A673 (cell line): ENCODE measurements at regions not wholly inside any gene's neighbourhood (a gene's known extent, or its start where the extent isn't known, plus 50 kb on each side); places are given as distances from the start of the nearest gene placed in this dataset.

Source experiments
- BruUV-seq: library from RNA; stranded (reverse); fragments of 400-500 nt; replicated peaks from 2 replicates; lab custom pipeline; 2021; lab: Mats Ljungman, UMichigan
- CTCF ChIA-PET: fragments of 300-600 bp; sonication (Branson Sonifier 250); formaldehyde crosslinking; loops from one replicate; lab custom pipeline; 2022; ENCODE audit warnings: antibody characterized with exemption; lab: Charles Lee
- POLR2A ChIA-PET: fragments of 300-600 bp; sonication (Branson Sonifier 250); formaldehyde crosslinking; loops from one replicate; lab custom pipeline; 2022; ENCODE audit warnings: antibody characterized with exemption; ENCODE audit not compliant: low non-redundant PET; lab: Charles Lee
- DNase-seq: peaks from one replicate; pipeline ENCODE4 v3.0.0-alpha.2; 2015; ENCODE audit warnings: low spot score
- H3K27ac ChIP-seq: fragments of 200-600 bp; sonication (generic); 2 replicates; pipeline ENCODE4 v1.5.1; 2016; ENCODE audit warnings: mixed run types, low read depth, mild to moderate bottlenecking, mixed read lengths, antibody characterized with exemption, low read length; ENCODE audit not compliant: poor library complexity, severe bottlenecking
- H3K27me3 ChIP-seq: fragments of 200-600 bp; sonication (generic); replicated peaks from 2 replicates; pipeline ENCODE4 v1.6.1; 2017; ENCODE audit warnings: mixed run types, low read depth, mild to moderate bottlenecking, mixed read lengths, antibody characterized with exemption, low read length; ENCODE audit not compliant: insufficient read depth, poor library complexity
- H3K36me3 ChIP-seq: fragments of 200-600 bp; sonication (generic); 2 replicates; pipeline ENCODE4 v1.6.1; 2016; ENCODE audit warnings: mixed run types, mild to moderate bottlenecking, mixed read lengths, antibody characterized with exemption, low read length; ENCODE audit not compliant: insufficient read depth, poor library complexity, severe bottlenecking
- H3K4me1 ChIP-seq: fragments of 200-600 bp; sonication (generic); 2 replicates; pipeline ENCODE4 v1.6.1; 2017; ENCODE audit warnings: mixed run types, mild to moderate bottlenecking, mixed read lengths, antibody characterized with exemption, low read length; ENCODE audit not compliant: insufficient read depth, poor library complexity, severe bottlenecking
- H3K4me3 ChIP-seq: fragments of 200-600 bp; sonication (generic); 2 replicates; pipeline ENCODE4 v1.5.1; 2016; ENCODE audit warnings: low read depth, mixed run types, mild to moderate bottlenecking, mixed read lengths, low read length; ENCODE audit not compliant: poor library complexity, severe bottlenecking
- H3K9me3 ChIP-seq: fragments of 200-600 bp; sonication (generic); 2 replicates; pipeline ENCODE4 v1.6.1; 2016; ENCODE audit warnings: mixed run types, low read depth, mild to moderate bottlenecking, mixed read lengths, antibody characterized with exemption, low read length; ENCODE audit not compliant: poor library complexity, severe bottlenecking
- CTCF ChIP-seq: fragments of 300-800, 200-600 bp; sonication (generic); conservative IDR thresholded peaks from 2 replicates; pipeline ENCODE4 v1.5.1; 2017; ENCODE audit warnings: low read depth, mild to moderate bottlenecking, antibody characterized with exemption, low read length, moderate library complexity, mixed read lengths
- EZH2 ChIP-seq: fragments of 200-600 bp; sonication (generic); IDR thresholded peaks from 2 replicates; pipeline ENCODE4 v1.6.1; 2017; ENCODE audit warnings: borderline replicate concordance, low read depth, mild to moderate bottlenecking, mixed read lengths, antibody characterized with exemption, low read length; ENCODE audit not compliant: poor library complexity, severe bottlenecking
- intact Hi-C: fragments of 100-400 bp; cut with micrococcal nuclease; formaldehyde crosslinking; loops from one replicate; pipeline ENCODE4 v1.10.0; 2022; ENCODE audit not compliant: unreplicated experiment

GRCh38 chr14:21912367-21912766 lies 238.7 kb upstream of the OR4E1 start:
- CTCF ChIA-PET: no interaction called here
- no peak overlapping the region for H3K27ac ChIP-seq
- TF ChIP-seq EZH2: no peak
- TF ChIP-seq CTCF: no peak
- no peaks in the 10 kb centered on the region for H3K36me3 ChIP-seq
- DNase-seq: no peak
- intact Hi-C loops: no loop called here
- H3K27me3 ChIP-seq: no peaks in the 10 kb centered on the region
- no TSS peak for BruUV-seq
- no peak overlapping the region for H3K4me3 ChIP-seq
- POLR2A ChIA-PET: no interaction called here
- no peaks in the 10 kb centered on the region for H3K4me1 ChIP-seq
- no peaks in the 10 kb centered on the region for H3K9me3 ChIP-seq

- ChIA-PET CTCF (no interaction called here), POLR2A (no interaction called here)
- Histone ChIP-seq H3K27me3 (no peaks in the 10 kb centered on the region), H3K4me1 (no peaks in the 10 kb centered on the region), H3K4me3 (no peak overlapping the region), H3K9me3 (no peaks in the 10 kb centered on the region), H3K36me3 (no peaks in the 10 kb centered on the region), H3K27ac (no peak overlapping the region)
- no peak for DNase-seq
- intact Hi-C loops: no loop called here
- TF ChIP-seq EZH2 (no peak), CTCF (no peak)
- BruUV-seq: no TSS peak
These were observed 238.3 kb upstream of the OR4E1 start for GRCh38 chr14:21911877-21912276.

GRCh38 chr14:21910260-21910659 lies 236.6 kb upstream of the OR4E1 start:
- Histone ChIP-seq H3K27ac (no peak overlapping the region), H3K9me3 (no peaks in the 10 kb centered on the region), H3K4me3 (no peak overlapping the region), H3K36me3 (no peaks in the 10 kb centered on the region), H3K4me1 (no peaks in the 10 kb centered on the region), H3K27me3 (no peaks in the 10 kb centered on the region)
- ChIA-PET CTCF (no interaction called here), POLR2A (no interaction called here)
- BruUV-seq: no TSS peak
- no peak for DNase-seq
- intact Hi-C loops: no loop called here
- TF ChIP-seq CTCF: no peak
- no peak for TF ChIP-seq EZH2
